ENCODE measurements at regions not wholly inside any gene's neighbourhood (a gene's known extent, or its start where the extent isn't known, plus 50 kb on each side); places are given as distances from the start of the nearest gene placed in this dataset.

DNA sequence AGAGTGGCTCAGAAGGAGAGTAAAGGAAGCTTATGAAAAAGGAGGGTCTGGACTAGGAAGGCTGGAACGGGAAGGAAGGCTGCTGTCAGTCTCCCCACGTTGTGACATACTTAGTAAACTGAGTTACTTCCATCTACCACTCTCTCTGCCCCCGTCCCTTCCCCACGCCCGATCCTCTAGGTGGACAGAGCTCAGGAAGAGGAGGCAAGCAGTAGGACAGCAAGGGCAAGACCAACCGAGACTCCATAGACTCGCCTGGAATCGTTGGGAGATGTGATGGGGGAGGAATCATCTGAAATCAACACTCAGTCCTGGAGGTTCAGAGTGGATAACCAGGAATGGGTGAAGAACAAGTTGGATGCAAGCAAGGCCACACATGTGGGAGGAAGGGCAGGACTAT, 240.7 kb downstream of the BUD13 start:
- DNase-seq: no peak

GRCh38 chr11:116530705-116531104, 242.1 kb downstream of the BUD13 start:
- DNase-seq: no peak

DNA sequence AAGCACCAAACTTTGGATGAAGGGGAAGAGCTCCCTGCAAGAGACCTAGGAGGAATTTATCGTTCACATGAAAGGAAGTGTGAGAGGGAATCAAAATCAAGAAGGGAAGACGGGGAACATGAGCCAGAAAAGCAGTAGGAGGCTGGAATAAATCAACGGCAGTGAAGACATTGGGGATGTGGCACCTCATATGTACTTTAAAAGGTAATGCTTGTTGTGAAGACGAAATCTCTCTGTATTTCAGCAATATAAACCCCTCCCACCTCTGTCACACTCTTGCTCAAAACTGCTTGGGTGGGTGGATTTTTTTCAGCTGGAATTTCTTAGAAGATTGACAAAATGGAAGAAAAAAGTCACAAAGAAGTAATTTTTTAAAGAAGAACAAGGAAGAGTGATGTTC, 243.5 kb downstream of the BUD13 start:
- DNase-seq: no peak

GRCh38 chr11:116527180-116527991, 245.4 kb downstream of the BUD13 start:
- DNase-seq: no peak

GRCh38 chr11:116525961-116526495, 246.8 kb downstream of the BUD13 start:
- DNase-seq: no peak

DNA sequence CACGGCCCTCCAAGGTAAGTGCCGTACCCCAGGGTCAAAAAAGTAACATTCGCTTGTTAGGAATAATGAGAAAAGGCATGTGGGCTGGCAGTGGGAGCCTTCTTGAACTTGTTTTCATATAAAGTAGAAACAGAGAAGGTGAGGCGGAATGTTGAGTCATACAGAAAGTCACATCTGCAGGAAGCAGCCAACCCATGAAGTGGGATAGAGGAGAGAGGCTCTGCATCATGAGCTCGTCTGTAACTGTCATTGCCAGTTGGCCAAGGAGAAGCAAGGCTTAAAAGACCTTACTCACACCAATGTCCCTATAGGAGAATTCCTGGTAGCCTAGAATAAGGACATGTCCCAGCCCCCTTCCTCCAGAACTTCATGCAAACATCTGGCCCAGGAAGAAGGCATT, 253.3 kb downstream of the BUD13 start:
- DNase-seq: no peak

DNA sequence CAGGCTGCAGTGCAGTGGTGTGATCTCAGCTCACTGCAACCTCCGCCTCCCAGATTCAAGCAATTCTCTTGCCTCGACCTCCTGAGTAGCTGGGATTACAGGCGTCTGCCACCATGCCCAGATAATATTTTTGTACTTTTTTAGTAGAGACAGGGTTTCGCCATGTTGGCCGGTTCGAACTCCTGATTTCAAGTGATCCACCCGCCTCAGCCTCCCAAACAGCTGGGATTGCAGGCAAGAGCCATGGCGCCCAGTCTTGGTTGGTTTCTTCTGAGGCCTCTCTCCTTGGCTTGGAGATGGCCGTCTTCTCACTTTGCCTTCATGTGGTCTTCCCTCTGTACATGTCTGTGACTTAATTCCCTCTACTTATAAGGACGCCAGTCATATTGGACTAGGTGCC, 254.6 kb downstream of the BUD13 start:
- no peak for DNase-seq

- no peak for DNase-seq
Measured at GRCh38 chr11:116517584-116517983, 255.2 kb downstream of the BUD13 start.

GRCh38 chr11:116517077-116517476, 255.7 kb downstream of the BUD13 start:
- DNase-seq: no peak

GRCh38 chr11:116515664-116516184, 257.1 kb downstream of the BUD13 start:
- no peak for DNase-seq

DNA sequence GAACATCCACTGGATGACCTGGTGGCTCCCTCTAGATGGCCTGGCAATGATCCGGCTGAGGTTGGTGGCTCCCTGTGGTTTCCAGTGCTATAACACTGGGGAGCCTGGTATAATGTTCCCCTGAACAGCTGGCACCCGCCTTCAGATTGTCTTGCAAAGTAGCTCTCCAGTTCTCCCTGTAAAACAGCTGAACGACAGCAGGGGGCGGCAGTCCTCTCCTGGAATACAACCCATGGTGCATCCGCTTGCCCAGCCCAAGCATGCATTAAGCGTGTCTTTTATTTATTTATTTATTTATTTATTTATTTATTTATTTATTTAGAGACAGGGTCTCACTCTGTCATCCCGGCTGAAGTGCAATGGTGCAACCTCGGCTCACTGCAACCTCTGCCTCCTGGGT, 258.9 kb downstream of the BUD13 start:
- peak; percentile 52 for DNase-seq

DNA sequence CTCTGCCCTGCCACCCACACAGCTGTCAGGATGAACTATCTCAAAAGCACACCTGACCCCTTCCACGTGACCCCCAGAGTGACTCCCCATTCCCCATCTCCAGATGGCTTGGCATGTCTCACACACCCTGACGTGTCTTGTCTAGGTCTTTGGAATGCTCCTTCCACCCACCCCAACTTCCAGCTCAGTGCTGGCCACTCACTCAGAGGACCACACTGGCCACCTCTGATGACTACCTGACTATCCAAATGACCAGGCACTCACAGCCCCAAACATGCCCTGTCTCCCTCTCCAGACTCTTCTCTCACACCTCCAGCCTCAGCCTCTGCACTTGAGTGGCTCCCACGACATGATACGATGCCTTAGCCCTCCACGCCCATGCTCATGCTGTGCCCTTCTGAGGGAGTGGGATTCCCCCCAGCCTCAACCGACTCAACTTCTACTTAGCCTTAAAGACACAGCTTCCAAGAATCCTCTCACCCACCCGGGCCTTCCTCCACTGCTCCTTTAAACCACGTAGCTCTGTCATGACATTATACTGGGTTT, 259.4 kb downstream of the BUD13 start:
- no peak for DNase-seq

DNA sequence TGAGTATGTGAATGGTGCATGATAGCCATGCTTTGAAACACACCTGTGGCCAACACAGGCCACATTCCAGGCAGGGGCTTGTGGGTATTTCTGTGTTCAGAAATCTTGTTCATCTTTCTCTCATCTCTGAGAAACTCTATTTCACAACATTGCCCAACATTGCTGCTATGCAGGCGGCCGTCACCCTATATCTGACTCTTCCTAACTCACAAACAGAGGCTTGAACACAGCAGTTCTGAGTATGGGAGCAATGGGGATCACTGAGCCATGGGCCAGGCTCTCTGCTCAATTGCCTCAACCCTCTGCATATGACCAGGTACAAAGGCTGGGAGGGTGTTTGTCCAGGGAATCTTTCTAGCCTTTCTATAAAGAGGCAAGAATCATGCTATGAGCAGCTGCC, 259.9 kb downstream of the BUD13 start:
- no peak for DNase-seq

- DNase-seq: no peak
Measured at GRCh38 chr11:116511684-116512083, 261.1 kb downstream of the BUD13 start.

GRCh38 chr11:116510886-116511650, 261.7 kb downstream of the BUD13 start:
- DNase-seq: no peak

DNA sequence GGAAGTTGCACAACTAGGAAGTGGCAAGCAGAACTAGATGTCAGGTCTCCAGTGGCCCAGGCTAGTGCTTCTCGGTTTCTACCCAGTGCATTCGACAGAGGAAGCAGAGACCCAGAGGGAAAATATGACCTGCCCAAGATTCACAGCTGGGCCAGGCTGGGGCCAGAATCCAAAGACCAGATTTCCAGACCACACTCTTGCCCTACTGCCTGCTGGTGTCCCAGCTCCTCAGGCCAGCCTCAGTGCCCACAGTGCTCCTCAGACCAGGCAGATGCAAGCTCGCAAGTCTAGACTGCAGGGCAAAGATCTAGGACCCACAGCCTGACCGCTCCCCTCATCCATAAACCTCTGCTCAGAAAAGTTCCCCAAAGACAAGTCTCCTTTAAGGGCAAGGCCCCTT, 262.6 kb downstream of the BUD13 start:
- DNase-seq: no peak

DNA sequence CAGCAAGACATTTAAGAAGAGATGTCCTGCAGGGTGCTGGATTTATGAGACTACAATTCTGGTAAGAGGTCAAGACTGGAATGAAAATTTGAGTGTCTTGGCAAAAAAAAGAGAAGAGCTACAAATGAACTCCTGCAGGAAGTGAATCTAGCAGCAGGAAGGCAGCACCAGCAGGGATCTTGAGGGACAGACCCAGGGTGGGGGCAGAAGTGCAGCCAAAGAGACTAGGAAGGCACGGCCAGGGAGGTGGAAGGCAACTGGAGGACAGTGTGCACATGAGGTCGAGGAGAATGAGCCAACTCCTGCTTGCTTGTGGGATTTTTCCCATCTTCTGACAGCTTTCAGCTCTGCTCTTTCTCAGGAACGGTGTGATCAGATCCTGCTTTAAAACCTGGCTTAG, 263.2 kb downstream of the BUD13 start:
- DNase-seq: no peak

- no peak for DNase-seq
Measured at GRCh38 chr11:116507849-116508695, 264.7 kb downstream of the BUD13 start.

- no peak for DNase-seq
Measured at GRCh38 chr11:116507016-116507415, 265.8 kb downstream of the BUD13 start.

- DNase-seq: no peak
Measured at GRCh38 chr11:116506263-116506825, 266.4 kb downstream of the BUD13 start.

GRCh38 chr11:116505298-116506262, 267.2 kb downstream of the BUD13 start:
- no peak for DNase-seq

All from fibroblast of skin of scalp (primary cell).